ENCODE measurements at regions not wholly inside any gene's neighbourhood (a gene's known extent, or its start where the extent isn't known, plus 50 kb on each side); places are given as distances from the start of the nearest gene placed in this dataset.

- TF ChIP-seq POLR2A (IDR thresholded peaks at IDR 0.05) = no peak
- no peak for TF ChIP-seq EP300 (IDR thresholded peaks at IDR 0.05; ENCODE audit: low read depth)
- TF ChIP-seq CTCF (IDR thresholded peaks at IDR 0.05) = no peak
- TF ChIP-seq POLR2AphosphoS5 (IDR thresholded peaks at IDR 0.05) = no peak
- no peaks in the 10 kb centered on the region for H3K27me3 ChIP-seq
- no peaks in the 10 kb centered on the region for H3K9me3 ChIP-seq
- in situ Hi-C loops (cut with MboI; ENCODE audit: low pct_ligation_motif_present in 1 of 4, low pct_unique_long_range_greater_than_20kb in 1 of 4, low sequenced_read_pairs in 3 of 4) = no loop called here
- H3K36me3 ChIP-seq = no peaks in the 10 kb centered on the region
- WGBS, 2 donors (ENCODE audit: low coverage in 1 of 2) = 85 to 90% methylated on average over 5 of the region's 5 CpGs
- H3K27ac ChIP-seq = no peak overlapping the region
- DNase-seq = no peak
- no peak overlapping the region for H3K4me3 ChIP-seq
- no peaks in the 10 kb centered on the region for H3K4me1 ChIP-seq
- intact Hi-C loops (cut with DNase I; ENCODE audit: low total_unique reads) = no loop called here
Observed at GRCh38 chr14:85420707-85421106, 109.2 kb upstream of the FLRT2 start.

DNA sequence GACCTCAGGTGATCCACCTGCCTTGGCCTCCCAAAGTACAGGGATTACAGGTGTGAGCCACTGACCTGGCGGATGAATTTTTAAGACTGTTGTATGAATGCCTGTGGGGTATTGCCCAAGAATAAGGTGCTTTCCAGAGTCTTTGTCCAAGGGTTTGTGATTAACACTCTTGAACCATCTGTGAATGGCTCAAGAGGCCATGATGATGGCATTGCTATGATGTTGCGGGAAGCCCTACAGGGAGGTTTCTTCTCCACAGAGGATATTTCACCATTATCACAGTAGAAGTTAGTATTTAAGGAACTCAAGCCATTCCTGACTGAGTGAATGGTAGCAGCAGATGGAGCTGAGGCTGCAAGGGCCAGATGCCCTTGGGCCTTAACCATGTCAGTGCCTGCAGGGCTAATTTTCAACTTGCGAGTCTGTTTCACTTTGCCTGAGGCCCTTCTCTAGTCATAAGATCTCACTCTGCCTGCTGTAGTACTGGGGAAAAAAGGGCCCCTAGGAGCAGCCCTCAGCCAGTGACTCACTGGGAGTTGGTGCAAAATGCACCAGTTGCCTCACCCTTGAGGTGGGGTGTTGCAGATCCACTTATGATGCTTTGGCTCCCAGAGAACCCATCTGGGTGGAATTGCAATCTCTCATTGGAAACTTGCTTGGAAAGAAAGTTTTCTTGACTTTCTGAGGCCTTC, 108.6 kb upstream of the FLRT2 start:
- Histone ChIP-seq H3K27me3 (no peaks in the 10 kb centered on the region), H3K4me3 (no peak overlapping the region), H3K27ac (no peak overlapping the region), H3K9me3 (no peaks in the 10 kb centered on the region), H3K4me1 (no peaks in the 10 kb centered on the region), H3K36me3 (no peaks in the 10 kb centered on the region)
- WGBS, 2 donors (ENCODE audit: low coverage in 1 of 2) = 96% methylated on average over 3 of the region's 3 CpGs; no CpG with 5 or more reads in 1 of the 2 donors
- no peak for TF ChIP-seq EP300 (IDR thresholded peaks at IDR 0.05; ENCODE audit: low read depth)
- TF ChIP-seq POLR2A (IDR thresholded peaks at IDR 0.05) = no peak
- no peak for TF ChIP-seq POLR2AphosphoS5 (IDR thresholded peaks at IDR 0.05)
- no peak for DNase-seq
- in situ Hi-C loops (cut with MboI; ENCODE audit: low pct_ligation_motif_present in 1 of 4, low pct_unique_long_range_greater_than_20kb in 1 of 4, low sequenced_read_pairs in 3 of 4) (no loop called here), intact Hi-C loops (cut with DNase I; ENCODE audit: low total_unique reads) (no loop called here)

DNA sequence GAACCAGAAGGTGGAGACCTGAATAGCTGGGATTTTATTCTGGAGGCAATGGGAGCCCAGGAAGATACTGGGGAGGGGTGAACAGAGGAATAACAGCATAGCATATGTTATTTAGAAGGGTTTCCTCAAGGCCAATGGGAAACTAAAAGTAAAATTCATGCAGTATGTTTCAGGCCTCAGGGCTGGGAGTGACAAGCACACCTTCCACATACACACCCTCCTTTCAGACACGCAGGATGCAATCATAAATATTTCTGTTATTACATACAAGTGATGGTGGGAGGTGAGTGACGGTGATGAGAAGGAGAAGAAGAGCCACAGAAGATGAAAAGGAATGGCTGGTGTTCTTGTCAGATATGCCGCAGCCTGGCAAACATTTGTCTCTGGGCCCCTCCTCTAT, 106.1 kb upstream of the FLRT2 start:
- in situ Hi-C loops (cut with MboI; ENCODE audit: low pct_ligation_motif_present in 1 of 4, low pct_unique_long_range_greater_than_20kb in 1 of 4, low sequenced_read_pairs in 3 of 4) (no loop called here), intact Hi-C loops (cut with DNase I; ENCODE audit: low total_unique reads) (no loop called here)
- H3K36me3 ChIP-seq = no peaks in the 10 kb centered on the region
- H3K27me3 ChIP-seq = no peaks in the 10 kb centered on the region
- TF ChIP-seq EP300 (IDR thresholded peaks at IDR 0.05; ENCODE audit: low read depth) = no peak
- H3K4me3 ChIP-seq = no peak overlapping the region
- DNase-seq = no peak
- H3K27ac ChIP-seq = no peak overlapping the region
- H3K9me3 ChIP-seq = no peaks in the 10 kb centered on the region
- WGBS, 2 donors (ENCODE audit: low coverage in 1 of 2) = 85 to 95% methylated on average over 3 of the region's 3 CpGs
- no peaks in the 10 kb centered on the region for H3K4me1 ChIP-seq

- no peak overlapping the region for H3K4me3 ChIP-seq
- no peaks in the 10 kb centered on the region for H3K4me1 ChIP-seq
- 81 to 87% methylated on average over 3 of the region's 3 CpGs for WGBS, 2 donors (ENCODE audit: low coverage in 1 of 2)
- H3K36me3 ChIP-seq = no peaks in the 10 kb centered on the region
- in situ Hi-C loops (cut with MboI; ENCODE audit: low pct_ligation_motif_present in 1 of 4, low pct_unique_long_range_greater_than_20kb in 1 of 4, low sequenced_read_pairs in 3 of 4) (no loop called here), intact Hi-C loops (cut with DNase I; ENCODE audit: low total_unique reads) (no loop called here)
- no peaks in the 10 kb centered on the region for H3K9me3 ChIP-seq
- DNase-seq = no peak
- H3K27me3 ChIP-seq = no peaks in the 10 kb centered on the region
- TF ChIP-seq POLR2AphosphoS5 (IDR thresholded peaks at IDR 0.05) = no peak
- no peak for TF ChIP-seq CTCF (IDR thresholded peaks at IDR 0.05)
- no peak for TF ChIP-seq EP300 (IDR thresholded peaks at IDR 0.05; ENCODE audit: low read depth)
- TF ChIP-seq POLR2A (IDR thresholded peaks at IDR 0.05) = no peak
- no peak overlapping the region for H3K27ac ChIP-seq
Observed at GRCh38 chr14:85425507-85425906, 104.4 kb upstream of the FLRT2 start.

DNA sequence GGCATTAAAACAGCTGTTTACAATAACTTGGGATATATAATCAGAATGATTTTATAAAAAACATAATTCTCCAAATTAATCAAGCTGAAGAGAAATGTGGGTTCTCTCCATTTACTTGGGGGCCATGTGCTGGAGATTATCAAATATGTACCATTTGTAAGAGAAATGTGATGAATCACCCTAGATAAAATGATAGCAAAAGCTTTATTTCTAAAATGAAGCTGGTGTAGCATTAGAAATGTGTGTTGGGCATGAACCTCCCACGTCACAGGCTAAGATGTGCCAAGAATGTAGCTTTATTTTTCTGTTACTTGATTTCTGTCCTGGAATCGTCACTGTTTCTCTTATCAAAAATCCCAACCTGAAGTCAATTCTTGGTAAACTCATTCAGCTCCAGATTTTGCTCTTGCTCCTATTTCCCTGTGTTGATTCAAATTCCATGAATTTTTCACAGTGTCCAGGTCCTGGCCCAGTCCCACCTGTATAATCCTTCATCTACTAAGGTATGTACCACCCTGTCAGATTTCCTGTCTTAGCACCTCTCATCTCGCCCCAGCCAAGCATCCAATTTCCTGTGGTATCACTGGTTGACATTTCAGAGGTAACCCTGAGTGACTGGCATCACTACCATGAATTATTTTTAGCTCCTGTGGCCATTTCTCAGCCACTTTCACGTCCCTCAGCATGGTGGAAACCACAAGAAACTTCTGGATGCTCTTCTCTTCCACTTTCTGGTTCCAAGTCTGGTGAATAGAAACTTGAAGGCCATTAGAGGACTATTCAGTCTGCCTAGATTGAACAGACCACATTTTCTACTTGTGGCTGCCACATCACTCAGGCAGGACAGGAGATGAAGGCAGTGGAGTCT, 103.6 kb upstream of the FLRT2 start:
- DNase-seq = no peak
- no peak overlapping the region for H3K4me3 ChIP-seq
- WGBS, 2 donors (ENCODE audit: low coverage in 1 of 2) = 56 to 65% methylated on average over 4 of the region's 4 CpGs
- in situ Hi-C loops (cut with MboI; ENCODE audit: low pct_ligation_motif_present in 1 of 4, low pct_unique_long_range_greater_than_20kb in 1 of 4, low sequenced_read_pairs in 3 of 4) (no loop called here), intact Hi-C loops (cut with DNase I; ENCODE audit: low total_unique reads) (no loop called here)
- H3K9me3 ChIP-seq = no peaks in the 10 kb centered on the region
- no peaks in the 10 kb centered on the region for H3K27me3 ChIP-seq
- TF ChIP-seq CTCF (IDR thresholded peaks at IDR 0.05) (no peak), POLR2AphosphoS5 (IDR thresholded peaks at IDR 0.05) (no peak), EP300 (IDR thresholded peaks at IDR 0.05; ENCODE audit: low read depth) (no peak), POLR2A (IDR thresholded peaks at IDR 0.05) (no peak)
- H3K4me1 ChIP-seq = no peaks in the 10 kb centered on the region
- H3K27ac ChIP-seq = no peak overlapping the region
- no peaks in the 10 kb centered on the region for H3K36me3 ChIP-seq

All from transverse colon (tissue), 4 donors.